ENCODE measurements at regions not wholly inside any gene's neighbourhood (a gene's known extent, or its start where the extent isn't known, plus 50 kb on each side); places are given as distances from the start of the nearest gene placed in this dataset.

DNA sequence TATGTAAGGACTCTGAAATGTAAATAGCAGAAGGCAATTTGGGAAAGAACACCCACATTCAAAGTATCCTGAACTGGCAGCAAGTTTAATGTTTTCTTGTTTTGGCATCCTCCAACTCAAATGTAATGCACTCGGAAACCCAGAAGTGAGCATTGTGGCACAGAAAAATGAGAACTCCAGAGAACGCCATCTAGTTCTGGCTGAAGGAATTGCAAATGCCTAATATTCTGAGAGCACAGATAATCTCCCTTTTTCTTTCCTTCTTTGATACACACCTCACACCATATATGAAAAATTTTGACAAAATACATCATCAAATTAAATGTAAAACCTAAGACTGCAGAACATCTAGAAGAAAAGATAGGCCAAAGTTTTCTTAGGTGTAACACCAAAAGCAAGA lies 52.1 kb downstream of the PWWP3B start:
- ChIA-PET POLR2A (no interaction called here), CTCF (ENCODE audit: unreplicated experiment) (no interaction called here)
- Histone ChIP-seq H3K4me2 (ENCODE audit: low read length) (no peak overlapping the region), H3K4me1 (ENCODE audit: insufficient read depth, low read length, poor library complexity, severe bottlenecking) (no peaks in the 10 kb centered on the region), H3K27ac (ENCODE audit: low read depth, low read length, poor library complexity, severe bottlenecking) (no peak overlapping the region), H4K20me1 (ENCODE audit: insufficient read depth, low read length) (no peaks in the 10 kb centered on the region), H3K79me2 (ENCODE audit: insufficient read depth, low read depth, low read length) (no peaks in the 10 kb centered on the region), H3K9me2 (ENCODE audit: insufficient read depth, low read length) (no peaks in the 10 kb centered on the region), H3K36me3 (ENCODE audit: insufficient read depth, low read length) (no peaks in the 10 kb centered on the region), H3K9me3 (ENCODE audit: low read length) (no peaks in the 10 kb centered on the region), H3K4me3 (ENCODE audit: low read depth, low read length, poor library complexity, severe bottlenecking) (no peak overlapping the region), H2AFZ (ENCODE audit: low read length) (no peak overlapping the region)
- BruUV-seq (replicated peaks): no TSS peak
- intact Hi-C loops (cut with micrococcal nuclease; ENCODE audit: unreplicated experiment): no loop called here
- TF ChIP-seq CTCF (conservative IDR thresholded peaks at IDR 0.05; ENCODE audit: low read length) (peak; percentile 70), EZH2phosphoT487 (IDR thresholded peaks at IDR 0.05; ENCODE audit: borderline replicate concordance, low read depth, low read length) (no peak)
- DNase-seq (ENCODE audit: low spot score): peak; percentile 0

DNA sequence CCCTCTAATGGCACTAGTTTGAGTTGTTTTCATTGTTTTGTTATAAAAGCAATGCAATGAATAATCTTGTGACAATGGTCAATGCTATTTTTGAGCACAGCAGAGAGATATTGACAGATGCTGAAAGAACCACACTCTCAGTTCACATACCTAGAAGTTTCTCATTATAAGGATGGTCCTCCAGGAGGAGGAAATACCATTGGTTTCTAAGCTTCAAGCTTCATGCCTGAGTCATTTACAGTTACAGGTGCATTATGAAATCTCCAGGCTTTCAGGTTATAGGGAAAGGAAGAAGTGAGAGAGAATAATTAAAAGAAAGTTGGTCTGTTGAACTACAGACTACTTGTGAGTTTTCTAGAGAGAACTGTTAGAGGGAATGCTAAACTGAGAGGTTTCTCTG lies 75.3 kb downstream of the PWWP3B start:
- H3K27ac ChIP-seq (ENCODE audit: low read depth, low read length, poor library complexity, severe bottlenecking): no peak overlapping the region
- H2AFZ ChIP-seq (ENCODE audit: low read length): no peak overlapping the region
- no peaks in the 10 kb centered on the region for H3K36me3 ChIP-seq (ENCODE audit: insufficient read depth, low read length)
- no peaks in the 10 kb centered on the region for H3K4me1 ChIP-seq (ENCODE audit: insufficient read depth, low read length, poor library complexity, severe bottlenecking)
- no TSS peak for BruUV-seq (replicated peaks)
- H3K9me2 ChIP-seq (ENCODE audit: insufficient read depth, low read length): no peaks in the 10 kb centered on the region
- no peak for TF ChIP-seq EZH2phosphoT487 (IDR thresholded peaks at IDR 0.05; ENCODE audit: borderline replicate concordance, low read depth, low read length)
- no peak for TF ChIP-seq CTCF (conservative IDR thresholded peaks at IDR 0.05; ENCODE audit: low read length)
- CTCF ChIA-PET (ENCODE audit: unreplicated experiment): no interaction called here
- no peaks in the 10 kb centered on the region for H3K79me2 ChIP-seq (ENCODE audit: insufficient read depth, low read depth, low read length)
- H3K4me2 ChIP-seq (ENCODE audit: low read length): no peak overlapping the region
- DNase-seq (ENCODE audit: low spot score): no peak
- H3K4me3 ChIP-seq (ENCODE audit: low read depth, low read length, poor library complexity, severe bottlenecking): no peak overlapping the region
- no peaks in the 10 kb centered on the region for H3K9me3 ChIP-seq (ENCODE audit: low read length)
- intact Hi-C loops (cut with micrococcal nuclease; ENCODE audit: unreplicated experiment): no loop called here
- H4K20me1 ChIP-seq (ENCODE audit: insufficient read depth, low read length): no peaks in the 10 kb centered on the region
- POLR2A ChIA-PET: no interaction called here

GRCh38 chrX:106246511-106246910 lies 78.4 kb downstream of the PWWP3B start:
- CTCF ChIA-PET (ENCODE audit: unreplicated experiment): no interaction called here
- no peak for DNase-seq (ENCODE audit: low spot score)
- TF ChIP-seq EZH2phosphoT487 (IDR thresholded peaks at IDR 0.05; ENCODE audit: borderline replicate concordance, low read depth, low read length) (no peak), CTCF (conservative IDR thresholded peaks at IDR 0.05; ENCODE audit: low read length) (no peak)
- Histone ChIP-seq H4K20me1 (ENCODE audit: insufficient read depth, low read length) (no peaks in the 10 kb centered on the region), H3K4me3 (ENCODE audit: low read depth, low read length, poor library complexity, severe bottlenecking) (no peak overlapping the region), H3K79me2 (ENCODE audit: insufficient read depth, low read depth, low read length) (no peaks in the 10 kb centered on the region), H3K36me3 (ENCODE audit: insufficient read depth, low read length) (no peaks in the 10 kb centered on the region), H3K4me2 (ENCODE audit: low read length) (no peak overlapping the region), H2AFZ (ENCODE audit: low read length) (no peak overlapping the region), H3K27ac (ENCODE audit: low read depth, low read length, poor library complexity, severe bottlenecking) (no peak overlapping the region), H3K9me2 (ENCODE audit: insufficient read depth, low read length) (no peaks in the 10 kb centered on the region), H3K4me1 (ENCODE audit: insufficient read depth, low read length, poor library complexity, severe bottlenecking) (no peaks in the 10 kb centered on the region), H3K9me3 (ENCODE audit: low read length) (no peaks in the 10 kb centered on the region)
- POLR2A ChIA-PET: no interaction called here
- BruUV-seq (replicated peaks): no TSS peak
- intact Hi-C loops (cut with micrococcal nuclease; ENCODE audit: unreplicated experiment): no loop called here
